Motor neuron (in vitro differentiated cells): ENCODE measurements at regions not wholly inside any gene's neighbourhood (a gene's known extent, or its start where the extent isn't known, plus 50 kb on each side); places are given as distances from the start of the nearest gene placed in this dataset.
A peak's percentile ranks its signal among the peaks of the same experiment; 100 is the strongest.
"Not testable (repeated sequence)": the region's sequence is repeated elsewhere in the genome, so short reads cannot be mapped to it uniquely, and the experiment has no call there.

Source experiments
- ATAC-seq, 8 experiments: fragments of 200-7000 bp; cut with Tn5 transposase; replicated peaks in 6 of 8; 2 replicates each; pipeline ENCODE4 v1.8.0; 2021; ENCODE audit warnings: mild to moderate bottlenecking in 8 of 8, moderate library complexity in 8 of 8
- H3K27ac ChIP-seq, 2 donors: fragments of 250-450 bp; sonication (Bioruptor Pico); 2 replicates each; pipeline ENCODE4 v1.9.0; 2021; ENCODE audit warnings: antibody characterized with exemption in 2 of 2, mild to moderate bottlenecking in 2 of 2, moderate library complexity in 1 of 2
- H3K4me1 ChIP-seq, 2 donors: fragments of 250-450 bp; sonication (Bioruptor Pico); replicated peaks in 1 of 2; 2 replicates each; pipeline ENCODE4 v1.6.1; 2021; ENCODE audit warnings: antibody characterized with exemption in 2 of 2, mild to moderate bottlenecking in 2 of 2, moderate library complexity in 1 of 2
- H3K4me3 ChIP-seq, 5 donors: fragments of 250-450 bp; sonication (Bioruptor Pico); 2 replicates each; pipeline ENCODE4 v1.9.0; 2021; ENCODE audit warnings: antibody characterized with exemption in 5 of 5, mild to moderate bottlenecking in 5 of 5, moderate library complexity in 4 of 5
- WGBS, 10 experiments: fragments of 450-650 bp; shearing (Covaris generic); methylation state at CpG; one replicate each; pipeline ENCODE4 v1.0.0; 2022; 5-methylcytosine and 5-hydroxymethylcytosine counted together
- in situ Hi-C, 9 experiments: fragments of 400-800 bp; cut with MboI; loops; one replicate each; pipeline ENCODE4 v1.15.0; 2021; ENCODE audit warnings: low sequenced_read_pairs in 9 of 9, low pct_unique_long_range_greater_than_20kb in 2 of 9; ENCODE audit not compliant: unreplicated experiment in 9 of 9

GRCh38 chr7:111647881-111648280 is 85.6 kb upstream of the IMMP2L start:
- H3K27ac ChIP-seq = no peak overlapping the region
- no peak overlapping the region for H3K4me3 ChIP-seq
- ATAC-seq = peak in 3 of 8 experiments; percentile 90 to 98 (median 92)
- WGBS, 10 experiments = 0 to 87% (median 47%) methylated on average over 1 to 4 of the region's 4 CpGs
- H3K4me1 ChIP-seq = no peaks in the 10 kb centered on the region
- in situ Hi-C loops = no loop called here

GRCh38 chr7:111644595-111644994 is 82.3 kb upstream of the IMMP2L start:
- H3K27ac ChIP-seq, ATAC-seq, in situ Hi-C loops, H3K4me1 ChIP-seq, H3K4me3 ChIP-seq: not testable (repeated sequence)
- 75 to 100% (median 92%) methylated on average over 1 to 4 of the region's 14 CpGs; no CpG with 5 or more reads in 4 of the 10 experiments for WGBS, 10 experiments

DNA sequence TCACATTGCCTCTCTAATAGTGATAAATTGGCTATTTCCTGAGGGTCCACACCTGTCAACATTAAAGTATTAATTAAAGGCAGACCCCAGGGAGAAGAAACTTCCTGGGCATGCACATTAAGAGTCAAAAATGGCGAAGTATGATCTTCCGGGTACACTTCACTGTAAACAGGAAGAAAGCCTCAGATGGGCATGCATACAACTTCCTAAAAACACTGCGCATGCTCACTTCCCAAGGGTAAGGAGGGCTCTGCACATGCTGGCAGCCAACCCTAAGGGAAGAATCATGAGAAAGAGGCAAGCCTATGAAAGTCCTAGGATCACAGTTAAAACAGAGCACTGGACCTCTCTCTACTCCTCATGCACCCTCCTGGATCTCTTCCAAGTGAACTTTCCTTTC is 80.1 kb upstream of the IMMP2L start:
- WGBS, 10 experiments = 78 to 100% (median 90%) methylated on average over 1 to 3 of the region's 3 CpGs; no CpG with 5 or more reads in 2 of the 10 experiments
- Histone ChIP-seq H3K27ac (no peak overlapping the region), H3K4me1 (no peaks in the 10 kb centered on the region), H3K4me3 (no peak overlapping the region)
- in situ Hi-C loops = no loop called here
- ATAC-seq = no peak

- Histone ChIP-seq H3K4me3 (no peak overlapping the region), H3K27ac (no peak overlapping the region), H3K4me1 (no peaks in the 10 kb centered on the region)
- no peak for ATAC-seq
- in situ Hi-C loops = no loop called here
- WGBS, 10 experiments = 16 to 90% (median 67%) methylated on average over 2 to 3 of the region's 3 CpGs; no CpG with 5 or more reads in 2 of the 10 experiments
These were observed 78.1 kb upstream of the IMMP2L start for GRCh38 chr7:111640416-111640815.

DNA sequence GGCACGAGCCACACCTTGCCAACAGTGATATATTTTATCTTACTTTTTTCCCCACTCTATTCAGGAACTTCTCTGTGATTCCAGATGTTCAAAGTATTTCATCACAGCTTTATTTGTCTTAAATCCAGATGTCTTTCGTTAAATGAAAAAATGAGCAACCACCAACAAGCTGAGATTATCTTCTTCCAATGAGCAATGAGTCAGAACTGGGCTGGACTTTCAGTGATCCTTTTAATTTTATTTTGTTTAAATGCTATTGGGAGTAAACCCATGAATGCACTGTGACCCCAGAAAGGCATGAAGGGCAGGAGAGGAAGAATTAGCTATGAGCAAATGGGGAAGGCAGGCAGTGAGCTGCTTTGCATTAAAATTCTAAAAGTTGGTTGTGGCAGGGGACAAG is 77.6 kb upstream of the IMMP2L start:
- in situ Hi-C loops = no loop called here
- Histone ChIP-seq H3K27ac (no peak overlapping the region), H3K4me3 (no peak overlapping the region), H3K4me1 (no peaks in the 10 kb centered on the region)
- 0 to 90% (median 70%) methylated on average over 1 to 2 of the region's 2 CpGs; no CpG with 5 or more reads in 1 of the 10 experiments for WGBS, 10 experiments
- peak in 3 of 8 experiments; percentile 34 to 84 (median 56) for ATAC-seq

DNA sequence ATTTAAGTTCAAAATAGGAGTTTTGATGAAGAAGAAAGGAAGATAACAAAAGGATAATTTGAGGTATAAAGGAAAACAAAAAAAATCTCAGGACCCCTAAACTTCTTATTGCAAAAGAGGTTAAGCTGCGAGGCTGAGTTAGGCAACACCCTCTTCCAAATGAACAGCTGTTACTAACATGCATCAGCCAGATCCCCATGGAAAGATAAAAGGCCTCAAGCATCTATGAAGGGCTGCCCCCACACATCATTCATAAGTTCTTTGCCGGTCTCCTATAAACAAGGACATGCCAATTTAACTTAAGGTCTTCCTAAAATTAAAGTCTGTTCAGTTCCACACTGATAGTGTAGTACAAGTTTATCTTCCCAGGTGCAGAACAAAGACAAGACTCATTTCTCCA is 75.8 kb upstream of the IMMP2L start:
- no peak overlapping the region for H3K4me3 ChIP-seq
- in situ Hi-C loops = no loop called here
- WGBS, 10 experiments = 7 to 92% (median 45%) methylated on average over 1 to 2 of the region's 2 CpGs; no CpG with 5 or more reads in 3 of the 10 experiments
- no peaks in the 10 kb centered on the region for H3K4me1 ChIP-seq
- peak in 1 of 8 experiments; percentile 36 for ATAC-seq
- H3K27ac ChIP-seq = no peak overlapping the region

GRCh38 chr7:111633878-111634277 is 71.6 kb upstream of the IMMP2L start:
- H3K27ac ChIP-seq = no peak overlapping the region
- no peak for ATAC-seq
- in situ Hi-C loops = no loop called here
- no peak overlapping the region for H3K4me3 ChIP-seq
- 17 to 80% (median 22%) methylated on average over 1 of the region's 2 CpGs; no CpG with 5 or more reads in 7 of the 10 experiments for WGBS, 10 experiments
- H3K4me1 ChIP-seq = no peaks in the 10 kb centered on the region

- no peaks in the 10 kb centered on the region for H3K4me1 ChIP-seq
- no peak for ATAC-seq
- H3K27ac ChIP-seq = no peak overlapping the region
- no peak overlapping the region for H3K4me3 ChIP-seq
- in situ Hi-C loops = no loop called here
- WGBS, 10 experiments = 67 to 100% (median 100%) methylated on average over 1 of the region's 1 CpG; no CpG with 5 or more reads in 2 of the 10 experiments
These were observed 68.6 kb upstream of the IMMP2L start for GRCh38 chr7:111630862-111631261.

GRCh38 chr7:111622084-111622483 is 59.8 kb upstream of the IMMP2L start:
- no peak for ATAC-seq
- H3K4me1 ChIP-seq = no peaks in the 10 kb centered on the region
- in situ Hi-C loops = no loop called here
- 0 to 92% (median 50%) methylated on average over 1 to 4 of the region's 4 CpGs; no CpG with 5 or more reads in 3 of the 10 experiments for WGBS, 10 experiments
- H3K4me3 ChIP-seq = no peak overlapping the region
- H3K27ac ChIP-seq = no peak overlapping the region
